ENCODE measurements at regions not wholly inside any gene's neighbourhood (a gene's known extent, or its start where the extent isn't known, plus 50 kb on each side); places are given as distances from the start of the nearest gene placed in this dataset.

- no peak for TF ChIP-seq ZNF274 (IDR thresholded peaks at IDR 0.05; ENCODE audit: low read depth, low read length)
- TF ChIP-seq YY1 (IDR thresholded peaks at IDR 0.05; ENCODE audit: insufficient read depth, insufficient read length): no peak
- TF ChIP-seq SUZ12 (IDR thresholded peaks at IDR 0.05; ENCODE audit: extremely low read depth, insufficient read depth, insufficient read length): no peak
These were observed 728.9 kb downstream of the EFNB2 start for GRCh38 chr13:105806628-105806920.
